SK-N-SH treated with all-trans-retinoic acid at 6 μM for 48 hours (cell line): ENCODE measurements at regions not wholly inside any gene's neighbourhood (a gene's known extent, or its start where the extent isn't known, plus 50 kb on each side); places are given as distances from the start of the nearest gene placed in this dataset.

Experiments
- CSRNP3 ChIP-seq: fragments of 250-450 bp; sonication (Bioruptor Pico); IDR thresholded peaks from 2 replicates; pipeline ENCODE4 v1.5.1; 2021; ENCODE audit warnings: mild to moderate bottlenecking, moderate library complexity
- ESRRG ChIP-seq: fragments of 250-450 bp; sonication (Bioruptor Pico); IDR thresholded peaks from 2 replicates; pipeline ENCODE4 v1.6.1; 2021; ENCODE audit warnings: mild to moderate bottlenecking
- ZFP3 ChIP-seq: fragments of 250-450 bp; sonication (Bioruptor Pico); IDR thresholded peaks from 2 replicates; pipeline ENCODE4 v1.5.0; 2020; ENCODE audit warnings: mild to moderate bottlenecking, moderate library complexity
- ZFP30 ChIP-seq: fragments of 450-650 bp; formaldehyde crosslinking; IDR thresholded peaks from 2 replicates; pipeline ENCODE4 v1.5.0; 2022; ENCODE audit warnings: mild to moderate bottlenecking, moderate library complexity
- ZNF70 ChIP-seq: fragments of 450-650 bp; formaldehyde crosslinking; IDR thresholded peaks from 2 replicates; pipeline ENCODE4 v1.5.0; 2020; ENCODE audit warnings: mild to moderate bottlenecking, moderate library complexity
- TF ChIP-seq, protein P1 (sequence below): fragments of 250-450 bp; sonication (Bioruptor Pico); IDR thresholded peaks from 2 replicates; pipeline ENCODE4 v1.8.0; 2020; ENCODE audit warnings: mild to moderate bottlenecking, moderate library complexity, borderline replicate concordance
- TF ChIP-seq, protein P2 (sequence below): fragments of 250-450 bp; sonication (Bioruptor Pico); IDR thresholded peaks from 2 replicates; pipeline ENCODE4 v1.5.1; 2020; ENCODE audit warnings: low read depth, mild to moderate bottlenecking, moderate library complexity
- TF ChIP-seq, protein P3 (sequence below): fragments of 250-450 bp; sonication (Bioruptor Pico); IDR thresholded peaks from 2 replicates; pipeline ENCODE4 v1.8.0; 2021; ENCODE audit warnings: low read depth, mild to moderate bottlenecking, moderate library complexity, borderline replicate concordance

DNA sequence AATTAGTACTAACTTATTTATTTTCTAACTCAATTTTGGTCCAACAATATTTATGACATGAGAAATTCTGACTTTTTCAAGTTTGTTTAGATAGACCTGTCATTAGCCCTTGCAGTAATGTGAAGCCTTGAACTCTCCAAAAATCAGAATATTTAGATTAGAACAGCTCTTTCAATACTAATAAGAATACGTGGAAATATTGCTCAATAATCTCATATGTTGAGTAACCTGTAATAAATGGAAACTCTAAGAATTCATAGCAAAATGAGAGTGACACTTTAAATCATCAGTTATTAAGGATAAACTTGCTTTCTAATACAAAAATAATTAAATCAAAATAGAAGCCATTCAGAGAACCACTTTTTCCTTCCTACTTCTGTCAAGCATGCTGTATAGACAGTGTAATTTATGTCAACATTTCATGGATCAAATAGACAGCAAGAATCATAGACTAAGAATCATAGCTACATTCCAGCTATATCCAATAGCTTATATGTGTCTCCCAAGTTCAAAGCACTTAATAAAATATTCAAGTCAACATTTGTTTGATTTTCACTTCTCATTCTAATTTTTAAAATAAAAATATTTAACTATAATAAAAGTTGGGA is 710.3 kb upstream of the SOX11 start:
- TF ChIP-seq, protein P1, sequence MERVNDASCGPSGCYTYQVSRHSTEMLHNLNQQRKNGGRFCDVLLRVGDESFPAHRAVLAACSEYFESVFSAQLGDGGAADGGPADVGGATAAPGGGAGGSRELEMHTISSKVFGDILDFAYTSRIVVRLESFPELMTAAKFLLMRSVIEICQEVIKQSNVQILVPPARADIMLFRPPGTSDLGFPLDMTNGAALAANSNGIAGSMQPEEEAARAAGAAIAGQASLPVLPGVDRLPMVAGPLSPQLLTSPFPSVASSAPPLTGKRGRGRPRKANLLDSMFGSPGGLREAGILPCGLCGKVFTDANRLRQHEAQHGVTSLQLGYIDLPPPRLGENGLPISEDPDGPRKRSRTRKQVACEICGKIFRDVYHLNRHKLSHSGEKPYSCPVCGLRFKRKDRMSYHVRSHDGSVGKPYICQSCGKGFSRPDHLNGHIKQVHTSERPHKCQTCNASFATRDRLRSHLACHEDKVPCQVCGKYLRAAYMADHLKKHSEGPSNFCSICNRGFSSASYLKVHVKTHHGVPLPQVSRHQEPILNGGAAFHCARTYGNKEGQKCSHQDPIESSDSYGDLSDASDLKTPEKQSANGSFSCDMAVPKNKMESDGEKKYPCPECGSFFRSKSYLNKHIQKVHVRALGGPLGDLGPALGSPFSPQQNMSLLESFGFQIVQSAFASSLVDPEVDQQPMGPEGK, result no peak
- TF ChIP-seq ESRRG (no peak), ZFP30 (CRISPR knock-in tag) (no peak), ZFP3 (no peak), ZNF70 (no peak), CSRNP3 (no peak)
- TF ChIP-seq, protein P2, sequence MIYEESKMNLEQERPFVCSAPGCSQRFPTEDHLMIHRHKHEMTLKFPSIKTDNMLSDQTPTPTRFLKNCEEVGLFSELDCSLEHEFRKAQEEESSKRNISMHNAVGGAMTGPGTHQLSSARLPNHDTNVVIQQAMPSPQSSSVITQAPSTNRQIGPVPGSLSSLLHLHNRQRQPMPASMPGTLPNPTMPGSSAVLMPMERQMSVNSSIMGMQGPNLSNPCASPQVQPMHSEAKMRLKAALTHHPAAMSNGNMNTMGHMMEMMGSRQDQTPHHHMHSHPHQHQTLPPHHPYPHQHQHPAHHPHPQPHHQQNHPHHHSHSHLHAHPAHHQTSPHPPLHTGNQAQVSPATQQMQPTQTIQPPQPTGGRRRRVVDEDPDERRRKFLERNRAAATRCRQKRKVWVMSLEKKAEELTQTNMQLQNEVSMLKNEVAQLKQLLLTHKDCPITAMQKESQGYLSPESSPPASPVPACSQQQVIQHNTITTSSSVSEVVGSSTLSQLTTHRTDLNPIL, result no peak
- TF ChIP-seq, protein P3, sequence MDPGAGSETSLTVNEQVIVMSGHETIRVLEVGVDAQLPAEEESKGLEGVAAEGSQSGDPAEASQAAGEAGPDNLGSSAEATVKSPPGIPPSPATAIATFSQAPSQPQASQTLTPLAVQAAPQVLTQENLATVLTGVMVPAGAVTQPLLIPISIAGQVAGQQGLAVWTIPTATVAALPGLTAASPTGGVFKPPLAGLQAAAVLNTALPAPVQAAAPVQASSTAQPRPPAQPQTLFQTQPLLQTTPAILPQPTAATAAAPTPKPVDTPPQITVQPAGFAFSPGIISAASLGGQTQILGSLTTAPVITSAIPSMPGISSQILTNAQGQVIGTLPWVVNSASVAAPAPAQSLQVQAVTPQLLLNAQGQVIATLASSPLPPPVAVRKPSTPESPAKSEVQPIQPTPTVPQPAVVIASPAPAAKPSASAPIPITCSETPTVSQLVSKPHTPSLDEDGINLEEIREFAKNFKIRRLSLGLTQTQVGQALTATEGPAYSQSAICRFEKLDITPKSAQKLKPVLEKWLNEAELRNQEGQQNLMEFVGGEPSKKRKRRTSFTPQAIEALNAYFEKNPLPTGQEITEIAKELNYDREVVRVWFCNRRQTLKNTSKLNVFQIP (CRISPR knock-in tag), result no peak
